Right lung (tissue), 2 donors: ENCODE measurements at regions not wholly inside any gene's neighbourhood (a gene's known extent, or its start where the extent isn't known, plus 50 kb on each side); places are given as distances from the start of the nearest gene placed in this dataset.
A peak's percentile ranks its signal among the peaks of the same experiment; 100 is the strongest.

Source experiments
- DNase-seq, 2 donors: peaks; one replicate each; pipeline ENCODE4 v3.0.0-alpha.2; 2013

DNA sequence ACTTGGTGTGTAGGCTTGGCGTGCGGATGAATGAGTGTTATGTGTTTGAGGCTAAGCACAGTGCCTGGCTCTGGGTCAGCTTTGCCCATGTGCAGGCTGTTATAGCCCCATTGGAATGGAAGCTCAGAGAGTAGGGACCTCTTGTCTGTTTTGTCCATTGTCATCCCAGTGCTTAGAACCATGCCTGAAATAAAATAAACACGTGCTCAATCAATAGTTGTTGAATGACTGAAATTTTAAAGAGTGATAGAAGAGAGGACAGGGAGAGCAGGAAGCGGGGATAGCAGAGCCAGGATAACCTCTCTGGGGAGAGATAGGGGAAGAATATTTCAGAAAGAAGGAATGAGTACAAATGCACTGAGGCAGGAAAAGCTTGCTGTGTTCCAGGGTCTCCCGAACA, 263.9 kb downstream of the HIVEP2 start:
- DNase-seq = no peak

DNA sequence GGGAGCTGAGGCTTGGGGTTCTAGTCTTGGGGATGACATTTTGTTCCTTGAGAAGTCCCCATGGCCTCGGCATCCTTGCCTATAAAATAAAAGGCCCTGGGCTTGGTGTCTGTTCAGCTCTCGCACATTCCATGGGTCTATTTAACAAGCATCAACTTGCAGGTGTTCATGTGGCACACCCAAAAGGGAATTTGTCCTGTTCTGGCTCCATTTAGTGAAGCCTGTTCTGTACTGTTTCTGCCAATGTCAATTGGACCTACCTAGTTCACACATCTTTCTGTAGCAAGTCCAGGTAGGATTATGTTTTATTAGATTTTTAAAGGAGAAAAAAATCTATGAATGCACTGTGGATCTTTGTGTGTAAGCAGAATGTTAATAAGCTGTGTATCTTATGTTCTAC, 262.0 kb downstream of the HIVEP2 start:
- DNase-seq = no peak

DNA sequence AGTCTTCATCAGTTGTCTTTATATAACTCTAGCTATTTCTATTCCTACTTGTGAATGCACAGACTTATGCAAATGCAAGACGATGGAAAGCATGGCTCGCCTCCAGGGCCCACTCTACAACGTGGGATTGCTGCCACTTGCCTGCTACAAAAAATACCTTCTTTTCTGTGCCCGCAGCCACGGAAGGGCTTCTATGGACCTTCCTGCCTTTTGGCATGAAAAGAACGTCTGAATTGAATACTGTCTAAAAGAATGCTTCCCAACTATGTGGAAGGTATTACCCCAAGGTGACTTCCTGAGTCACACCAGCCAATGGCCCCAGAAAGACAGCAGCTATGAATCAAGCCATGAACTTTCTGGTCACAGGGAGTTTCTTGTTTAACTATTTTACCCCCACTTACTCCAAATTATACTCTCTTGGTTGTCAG, 261.2 kb downstream of the HIVEP2 start:
- no peak for DNase-seq

DNA sequence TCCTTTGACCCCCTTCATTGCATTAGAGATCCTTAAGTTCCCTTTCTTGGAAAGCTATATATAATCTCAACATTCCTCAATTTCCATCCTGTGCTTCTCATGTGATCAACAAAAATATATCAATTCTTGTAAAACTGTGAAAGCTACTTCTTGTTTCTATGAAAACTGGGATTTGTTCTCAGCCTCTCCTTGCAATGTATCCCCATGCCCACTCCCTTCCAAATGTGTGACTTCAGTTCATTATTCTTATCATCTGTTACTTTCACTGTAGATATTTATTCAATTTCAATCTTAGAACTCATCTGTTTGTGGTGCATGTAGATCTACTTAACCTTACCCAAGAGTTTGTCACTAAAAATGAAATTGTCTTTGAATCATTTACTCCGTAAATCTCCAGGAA, 260.6 kb downstream of the HIVEP2 start:
- no peak for DNase-seq

DNA sequence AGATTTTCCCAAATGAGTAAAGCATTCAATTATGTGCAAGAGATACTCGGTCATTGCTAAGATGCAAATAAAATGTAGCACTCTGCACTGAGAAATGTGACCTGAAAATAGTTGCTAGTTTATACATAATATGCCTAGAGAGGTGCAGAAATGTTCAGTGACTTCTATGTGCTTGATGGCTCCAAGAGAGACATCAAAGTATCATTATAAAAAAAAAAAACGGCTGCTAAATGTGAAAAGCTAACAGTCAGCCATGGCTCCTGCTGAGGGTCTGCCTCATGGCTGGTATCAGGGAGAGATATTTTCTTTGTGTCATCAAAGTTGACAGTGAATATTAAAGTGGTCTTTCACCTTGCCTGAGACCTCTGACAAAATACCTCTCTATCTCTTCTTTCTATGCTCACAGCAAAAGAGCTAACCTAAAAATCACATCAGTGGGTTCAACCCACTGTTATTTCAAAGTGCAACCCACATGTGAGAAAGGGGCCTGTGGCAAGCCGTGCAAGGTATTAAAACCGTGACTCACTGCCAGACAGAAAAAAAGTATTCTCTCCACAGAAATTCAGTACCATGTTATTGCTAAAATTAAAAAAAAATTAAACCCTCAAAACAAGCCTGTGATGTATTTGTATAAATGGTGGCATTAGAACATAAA, 259.0 kb downstream of the HIVEP2 start:
- DNase-seq = no peak

DNA sequence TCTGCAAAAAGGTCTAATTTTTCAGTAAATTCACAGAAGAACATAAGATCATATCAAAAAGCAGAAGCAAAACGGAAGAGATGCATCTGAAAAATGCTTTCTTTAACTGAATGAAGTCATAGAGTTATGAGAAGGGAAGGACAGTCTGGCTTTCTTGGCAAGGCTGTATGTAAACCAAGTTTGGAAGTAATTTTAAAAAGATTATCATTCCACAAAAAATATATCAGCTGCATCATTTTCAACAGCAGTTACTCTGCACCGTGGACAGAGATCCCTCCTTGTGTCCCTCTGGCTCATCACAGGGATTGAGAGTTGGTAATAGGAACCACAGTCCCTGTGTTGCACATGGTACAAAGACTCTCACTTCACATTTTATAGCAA, 258.5 kb downstream of the HIVEP2 start:
- DNase-seq = peak in 1 of 2 donors; percentile 42

DNA sequence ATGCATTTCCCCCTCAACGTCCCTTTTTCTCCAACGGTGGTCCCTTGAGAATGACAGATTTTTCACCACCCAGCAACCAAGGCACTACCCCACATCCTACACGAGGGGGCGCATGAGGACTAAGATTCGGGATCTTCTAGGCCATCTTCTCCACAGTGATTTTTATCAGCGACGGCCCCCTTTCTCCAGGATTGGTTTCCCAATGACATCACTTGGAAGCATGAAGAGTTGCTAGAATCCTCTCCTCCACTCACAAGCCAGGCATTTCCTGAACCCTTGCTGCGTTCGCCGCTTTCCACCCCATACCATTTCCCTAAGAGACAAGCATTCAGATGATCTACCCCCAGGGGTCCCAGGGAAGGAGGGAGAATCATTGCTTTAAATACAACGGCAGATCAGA, 252.0 kb downstream of the HIVEP2 start:
- peak in 1 of 2 donors; percentile 68 for DNase-seq

DNA sequence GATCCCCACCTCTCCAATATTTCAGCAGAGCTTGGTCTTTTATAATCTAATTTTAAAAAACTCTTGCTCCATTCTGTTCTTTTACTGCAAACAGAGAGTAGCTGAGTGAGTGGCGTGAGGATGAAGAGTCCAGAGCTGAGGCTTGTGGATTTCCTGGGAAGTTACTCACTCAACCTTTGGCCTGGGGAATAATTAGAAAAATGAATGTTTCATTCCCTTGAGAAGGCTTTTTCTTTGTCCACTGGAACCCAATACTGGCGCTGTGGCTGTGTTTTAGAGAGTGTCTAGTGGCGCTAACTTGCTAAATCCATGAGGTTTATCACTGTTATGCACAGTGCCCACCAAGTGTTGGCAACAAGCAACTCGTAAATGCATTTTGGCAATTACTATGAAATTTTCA, 251.5 kb downstream of the HIVEP2 start:
- DNase-seq = no peak

DNA sequence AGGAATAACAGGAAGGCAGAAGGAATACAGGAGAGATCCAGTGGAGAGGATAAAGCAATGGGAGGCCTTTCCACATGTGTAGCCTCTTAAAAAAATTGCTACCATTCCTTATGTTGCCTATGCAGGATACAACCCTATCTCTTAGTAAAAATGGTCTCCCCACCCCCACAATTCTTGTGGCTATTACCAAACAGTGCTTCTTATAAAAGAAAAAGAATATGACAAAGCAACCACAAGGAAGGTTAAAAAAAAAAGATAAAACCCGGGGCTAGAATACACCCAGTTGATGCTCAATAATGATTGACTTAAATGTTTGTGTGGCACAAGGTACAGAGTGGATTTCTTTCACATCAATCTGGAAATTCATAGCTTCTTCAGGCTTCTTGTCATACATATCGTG, 250.9 kb downstream of the HIVEP2 start:
- DNase-seq = no peak

DNA sequence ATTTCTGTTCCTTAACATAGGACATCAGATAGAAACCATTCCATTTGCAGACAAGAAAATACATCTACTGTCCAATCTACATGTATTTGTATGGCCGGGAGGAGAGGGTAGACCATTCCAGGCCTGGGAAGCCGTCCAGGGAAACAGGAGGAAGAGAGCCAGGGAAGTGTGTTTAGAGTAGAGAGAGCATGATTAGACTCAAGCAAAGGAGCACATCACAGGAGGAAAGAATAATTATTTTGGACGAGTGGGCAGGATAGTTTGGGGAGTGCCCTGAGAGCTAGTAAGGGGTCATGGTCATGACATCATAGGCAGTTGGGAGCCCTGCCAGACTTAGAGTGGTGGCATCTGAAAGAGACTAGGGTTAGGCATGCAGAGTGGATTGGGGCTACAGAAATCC, 250.0 kb downstream of the HIVEP2 start:
- peak in 1 of 2 donors; percentile 52 for DNase-seq

DNA sequence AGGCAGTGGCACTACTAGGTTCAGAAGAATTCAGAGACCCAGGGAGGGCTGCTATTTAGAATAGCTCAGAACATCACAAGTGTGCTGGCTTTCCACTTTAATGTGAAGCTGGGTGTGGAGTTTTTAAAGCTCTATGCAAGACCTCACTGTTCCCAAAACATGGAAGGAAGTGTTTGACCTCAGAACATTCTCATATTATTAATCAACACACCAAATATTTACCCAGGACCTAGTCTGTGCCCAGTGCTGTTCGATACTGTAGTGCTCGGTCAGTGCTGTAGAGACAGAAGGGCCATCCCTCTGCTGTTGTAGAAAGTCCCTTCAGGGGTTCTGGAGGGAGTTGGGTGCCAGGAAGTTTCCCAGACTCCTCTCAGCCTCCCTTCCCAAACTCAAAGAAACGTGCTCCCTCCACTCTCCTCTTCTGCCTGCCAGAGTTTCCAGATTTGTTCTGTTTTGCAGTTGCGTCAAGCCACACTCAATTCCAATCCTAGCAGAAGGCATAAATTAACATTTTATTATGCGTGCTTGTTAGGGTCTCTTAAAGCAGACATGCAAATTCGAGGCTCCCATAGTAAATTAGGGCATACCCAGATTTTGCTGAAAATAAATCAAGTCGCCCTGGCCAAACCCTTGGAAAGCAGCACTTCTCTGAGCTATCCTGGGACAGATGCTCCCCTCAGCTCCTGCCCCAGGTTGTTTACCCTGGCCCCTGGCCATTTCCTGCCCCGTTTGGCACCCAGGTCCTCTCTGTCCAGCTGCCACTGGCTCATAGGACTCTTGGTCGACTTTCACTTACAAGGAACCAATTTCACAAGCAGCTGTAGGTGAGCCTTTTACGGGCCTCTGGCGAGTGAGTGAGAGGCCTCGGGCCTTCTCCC, 248.6 kb downstream of the HIVEP2 start:
- no peak for DNase-seq

DNA sequence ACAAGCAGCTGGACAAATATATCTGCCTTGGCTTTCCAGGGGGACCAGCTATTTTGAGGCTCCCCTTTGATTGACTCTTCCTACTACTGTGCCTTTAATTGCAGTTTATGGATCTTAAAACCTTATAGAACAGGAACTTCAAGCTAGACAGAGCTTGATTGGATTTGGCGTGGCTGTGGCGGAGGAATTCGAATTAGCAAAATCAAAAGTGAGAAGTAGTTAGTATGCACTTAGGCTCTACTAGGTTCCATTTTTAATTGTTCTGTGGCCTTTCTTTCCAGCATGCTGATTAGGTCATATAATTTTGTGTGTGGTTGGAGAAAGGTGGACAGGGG, 248.0 kb downstream of the HIVEP2 start:
- no peak for DNase-seq

DNA sequence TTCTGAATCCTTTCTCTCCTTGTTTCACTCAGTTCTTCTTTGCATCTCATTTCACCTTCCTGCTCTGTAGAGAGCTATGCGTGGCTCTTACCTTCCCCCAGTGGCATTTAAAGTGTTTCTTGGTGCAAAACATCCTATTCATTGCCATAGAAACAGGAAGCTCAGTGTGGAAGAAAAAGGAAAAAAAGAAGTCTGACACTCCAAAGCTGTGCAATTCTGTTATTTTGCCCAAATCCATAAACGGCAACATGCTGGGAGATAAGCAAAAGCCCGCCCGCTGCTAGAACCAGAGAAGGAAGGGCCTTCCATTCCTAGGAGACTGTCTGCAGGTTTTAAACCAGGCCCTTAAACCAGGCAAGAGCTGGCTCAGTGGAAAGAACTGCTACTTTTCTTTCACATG, 247.1 kb downstream of the HIVEP2 start:
- DNase-seq = no peak

DNA sequence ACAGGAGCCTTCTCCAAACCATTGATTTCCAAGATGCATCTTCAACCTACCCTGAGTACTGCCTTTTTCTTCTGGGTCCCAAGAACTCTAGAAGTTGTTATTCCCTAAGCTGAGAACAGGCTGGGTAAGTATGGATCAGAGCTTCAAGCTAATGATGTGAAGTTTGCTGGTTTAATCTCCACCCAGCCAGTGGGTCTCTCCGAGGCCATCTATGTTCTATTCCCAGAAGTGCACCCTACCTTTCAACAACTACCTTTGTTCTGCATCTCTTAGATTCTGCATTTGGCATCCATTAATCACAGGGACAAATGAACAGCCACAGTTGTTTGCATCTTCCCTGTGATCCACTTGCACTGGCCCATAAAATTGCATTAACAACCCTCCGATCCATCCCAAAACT, 246.2 kb downstream of the HIVEP2 start:
- DNase-seq = no peak

DNA sequence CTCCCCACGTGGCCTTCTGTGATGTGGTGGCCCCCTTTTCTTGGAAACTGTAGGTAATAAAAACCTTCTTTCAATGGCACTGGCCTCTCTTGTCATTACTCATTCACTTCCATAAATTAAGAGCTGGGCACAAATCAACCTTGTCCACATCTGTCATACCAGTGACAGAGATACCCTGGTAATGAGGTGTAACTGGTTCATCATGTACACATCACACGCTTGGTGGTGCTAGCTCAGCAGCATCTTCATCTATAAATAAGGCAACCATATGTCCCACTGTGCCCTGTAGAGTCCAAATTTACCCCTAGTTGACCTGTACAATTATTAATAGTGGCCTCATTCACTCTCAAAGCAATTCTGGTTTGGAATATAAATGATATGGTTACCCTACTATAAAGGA, 245.6 kb downstream of the HIVEP2 start:
- no peak for DNase-seq

DNA sequence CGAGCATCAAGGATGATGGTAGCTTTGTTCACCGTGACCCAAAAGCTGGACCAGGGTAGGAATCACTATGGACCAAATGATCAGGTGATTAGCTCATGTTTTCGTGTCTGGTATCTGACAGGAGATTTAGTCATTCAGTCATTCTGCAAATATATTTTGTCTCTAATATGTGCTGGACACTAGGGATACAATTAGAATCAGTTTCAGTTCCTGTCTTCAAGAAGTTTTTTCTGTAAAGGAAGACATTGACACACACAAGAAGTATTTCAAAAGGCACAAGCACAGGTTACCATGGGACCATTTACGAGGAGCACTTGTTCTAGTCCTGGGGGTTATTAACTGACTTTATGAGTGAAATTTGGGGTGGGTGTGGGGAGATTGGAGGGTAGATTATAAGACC, 244.9 kb downstream of the HIVEP2 start:
- no peak for DNase-seq

DNA sequence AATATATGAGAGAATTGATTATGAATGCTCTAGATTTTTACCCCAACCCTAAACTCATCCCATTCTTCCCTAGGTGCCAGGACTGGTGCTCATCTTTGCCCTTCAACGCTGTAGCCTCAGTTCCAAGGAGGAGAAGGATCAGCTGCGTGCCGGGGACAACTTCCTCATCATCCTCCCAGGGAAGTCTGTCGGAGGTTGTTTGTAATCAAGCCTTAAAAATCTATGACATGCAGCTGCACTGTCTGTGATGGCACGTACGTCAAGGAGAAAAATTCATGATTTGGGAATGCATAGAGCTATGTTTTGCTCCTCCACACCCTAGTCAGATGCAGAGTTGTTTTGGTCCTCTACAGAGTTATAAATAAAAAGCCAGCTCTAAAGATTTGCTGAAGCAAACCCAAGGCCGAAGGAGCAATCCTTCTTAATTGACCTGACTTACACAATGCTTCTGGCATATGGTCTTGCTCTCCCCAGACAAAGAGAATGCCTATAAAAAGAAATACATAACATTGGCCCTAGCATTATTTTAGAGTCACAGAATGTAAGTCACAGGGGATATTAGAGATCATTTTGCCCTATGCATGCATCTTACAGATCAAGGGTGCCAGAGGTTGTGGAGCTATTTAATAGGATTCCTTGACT, 244.2 kb downstream of the HIVEP2 start:
- peak in 1 of 2 donors; percentile 35 for DNase-seq
